ENCODE measurements at regions not wholly inside any gene's neighbourhood (a gene's known extent, or its start where the extent isn't known, plus 50 kb on each side); places are given as distances from the start of the nearest gene placed in this dataset.

DNA sequence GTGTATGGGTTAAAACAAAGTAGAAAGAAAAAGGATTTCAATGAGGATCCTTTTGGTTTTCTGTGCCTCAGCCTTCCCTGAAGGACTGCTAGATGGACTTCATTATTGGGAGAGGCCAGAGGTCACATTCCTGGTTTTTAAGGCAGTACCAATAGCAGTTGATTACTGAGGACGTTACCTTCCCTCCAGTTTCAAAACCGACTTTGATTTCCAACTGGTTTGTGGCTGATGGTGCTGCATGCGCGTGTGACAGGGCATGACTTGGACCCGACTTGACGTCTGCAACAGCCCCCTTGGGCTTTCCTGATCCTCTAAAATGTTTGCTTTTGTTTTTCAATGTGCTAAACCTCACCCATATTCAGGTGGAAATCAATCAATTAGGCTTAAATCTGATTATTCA, 314.3 kb upstream of the ARGLU1 start:
- TF ChIP-seq, protein P1, sequence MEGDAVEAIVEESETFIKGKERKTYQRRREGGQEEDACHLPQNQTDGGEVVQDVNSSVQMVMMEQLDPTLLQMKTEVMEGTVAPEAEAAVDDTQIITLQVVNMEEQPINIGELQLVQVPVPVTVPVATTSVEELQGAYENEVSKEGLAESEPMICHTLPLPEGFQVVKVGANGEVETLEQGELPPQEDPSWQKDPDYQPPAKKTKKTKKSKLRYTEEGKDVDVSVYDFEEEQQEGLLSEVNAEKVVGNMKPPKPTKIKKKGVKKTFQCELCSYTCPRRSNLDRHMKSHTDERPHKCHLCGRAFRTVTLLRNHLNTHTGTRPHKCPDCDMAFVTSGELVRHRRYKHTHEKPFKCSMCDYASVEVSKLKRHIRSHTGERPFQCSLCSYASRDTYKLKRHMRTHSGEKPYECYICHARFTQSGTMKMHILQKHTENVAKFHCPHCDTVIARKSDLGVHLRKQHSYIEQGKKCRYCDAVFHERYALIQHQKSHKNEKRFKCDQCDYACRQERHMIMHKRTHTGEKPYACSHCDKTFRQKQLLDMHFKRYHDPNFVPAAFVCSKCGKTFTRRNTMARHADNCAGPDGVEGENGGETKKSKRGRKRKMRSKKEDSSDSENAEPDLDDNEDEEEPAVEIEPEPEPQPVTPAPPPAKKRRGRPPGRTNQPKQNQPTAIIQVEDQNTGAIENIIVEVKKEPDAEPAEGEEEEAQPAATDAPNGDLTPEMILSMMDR (conservative IDR thresholded peaks at IDR 0.05; ENCODE audit: low read depth, low read length): no peak
- H3K9ac ChIP-seq: no peak overlapping the region
- no peak overlapping the region for H3K4me3 ChIP-seq (IDR thresholded peaks at IDR 0.05; ENCODE audit: insufficient read depth, low read depth, low read length)
- no peaks in the 10 kb centered on the region for H3K27me3 ChIP-seq (ENCODE audit: insufficient read depth, low read depth)
- no peaks in the 10 kb centered on the region for H4K20me1 ChIP-seq (ENCODE audit: insufficient read depth)
- no peaks in the 10 kb centered on the region for H3K36me3 ChIP-seq (ENCODE audit: insufficient read depth)
- no peak overlapping the region for H3K27ac ChIP-seq
- H3K4me2 ChIP-seq: no peak overlapping the region
- H2AFZ ChIP-seq (ENCODE audit: low read depth): no peak overlapping the region
- H3K79me2 ChIP-seq (ENCODE audit: insufficient read depth, low read depth): no peaks in the 10 kb centered on the region
- H3K4me1 ChIP-seq (ENCODE audit: low read depth, poor library complexity, severe bottlenecking): no peaks in the 10 kb centered on the region

DNA sequence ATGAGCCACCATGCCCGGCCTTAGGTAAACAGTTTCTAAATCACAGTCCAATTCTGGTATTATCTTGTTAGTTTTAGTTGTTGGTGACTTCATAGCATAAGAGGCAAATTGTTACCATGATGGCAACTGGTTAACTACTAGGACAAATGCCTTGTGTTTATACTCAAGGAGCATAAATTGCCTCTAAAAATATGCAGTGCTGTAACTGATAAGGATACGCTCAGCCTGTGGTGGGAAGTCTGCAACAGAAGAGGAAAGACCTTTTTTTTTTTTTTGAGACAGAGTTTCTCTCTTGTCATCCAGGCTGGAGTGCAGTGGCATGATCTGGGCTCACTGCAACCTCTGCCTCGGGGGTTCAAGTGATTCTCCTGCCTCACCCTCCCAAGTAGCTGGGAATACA, 311.9 kb upstream of the ARGLU1 start:
- no peak overlapping the region for H3K27ac ChIP-seq
- no peaks in the 10 kb centered on the region for H3K36me3 ChIP-seq (ENCODE audit: insufficient read depth)
- TF ChIP-seq, protein P1 (conservative IDR thresholded peaks at IDR 0.05; ENCODE audit: low read depth, low read length): no peak
- no peak overlapping the region for H3K4me2 ChIP-seq
- H3K9ac ChIP-seq: no peak overlapping the region
- no peak overlapping the region for H3K4me3 ChIP-seq (IDR thresholded peaks at IDR 0.05; ENCODE audit: insufficient read depth, low read depth, low read length)
- no peaks in the 10 kb centered on the region for H3K4me1 ChIP-seq (ENCODE audit: low read depth, poor library complexity, severe bottlenecking)
- no peaks in the 10 kb centered on the region for H3K27me3 ChIP-seq (ENCODE audit: insufficient read depth, low read depth)
- H2AFZ ChIP-seq (ENCODE audit: low read depth): no peak overlapping the region
- H3K79me2 ChIP-seq (ENCODE audit: insufficient read depth, low read depth): no peaks in the 10 kb centered on the region
- no peaks in the 10 kb centered on the region for H4K20me1 ChIP-seq (ENCODE audit: insufficient read depth)

DNA sequence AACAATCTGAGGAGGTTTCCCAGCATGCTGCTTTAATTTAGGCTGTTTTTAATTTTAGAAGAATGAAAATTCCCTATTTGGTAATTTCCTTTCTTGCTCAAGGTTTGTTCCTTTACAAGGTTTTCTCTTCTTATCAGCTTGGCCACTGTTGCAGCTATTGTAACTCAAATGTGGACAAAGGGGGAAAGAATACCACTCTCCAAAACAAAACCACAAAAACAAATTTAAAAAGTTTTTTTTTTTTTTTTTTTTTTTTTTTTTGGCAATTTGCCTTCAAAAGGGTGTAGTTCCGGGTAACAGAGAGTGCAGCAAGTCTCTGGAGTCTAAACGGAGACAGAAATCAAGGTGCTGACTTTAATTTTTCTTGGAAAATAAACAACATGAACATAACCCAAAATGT, 306.4 kb upstream of the ARGLU1 start:
- Histone ChIP-seq H3K79me2 (ENCODE audit: insufficient read depth, low read depth) (no peaks in the 10 kb centered on the region), H3K27ac (no peak overlapping the region), H2AFZ (ENCODE audit: low read depth) (no peak overlapping the region)

DNA sequence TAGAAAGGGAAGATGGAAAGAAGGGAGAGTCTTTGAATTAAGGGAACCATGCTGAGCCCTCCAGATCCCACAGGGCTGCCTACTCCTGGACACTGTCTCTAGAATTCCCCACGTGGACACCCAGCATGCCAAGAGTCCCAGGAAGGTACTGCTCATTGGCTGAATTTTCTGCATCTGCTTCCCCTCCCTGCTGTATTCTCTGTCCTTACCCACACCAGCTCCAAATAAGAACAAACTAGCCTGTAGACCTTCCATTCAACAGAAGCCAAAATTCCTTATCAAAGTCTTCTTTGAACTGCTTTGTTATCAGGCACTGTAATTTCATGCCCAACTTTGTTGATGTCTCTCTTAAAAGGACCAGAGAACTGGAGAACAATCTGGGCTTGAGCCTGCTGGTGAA, 305.9 kb upstream of the ARGLU1 start:
- no peaks in the 10 kb centered on the region for H3K27me3 ChIP-seq (ENCODE audit: insufficient read depth, low read depth)
- no peaks in the 10 kb centered on the region for H3K79me2 ChIP-seq (ENCODE audit: insufficient read depth, low read depth)
- H2AFZ ChIP-seq (ENCODE audit: low read depth): no peak overlapping the region
- no peak overlapping the region for H3K4me2 ChIP-seq
- H3K36me3 ChIP-seq (ENCODE audit: insufficient read depth): no peaks in the 10 kb centered on the region
- H3K27ac ChIP-seq: no peak overlapping the region
- no peak overlapping the region for H3K9ac ChIP-seq
- H3K4me1 ChIP-seq (ENCODE audit: low read depth, poor library complexity, severe bottlenecking): no peaks in the 10 kb centered on the region
- TF ChIP-seq, protein P1 (conservative IDR thresholded peaks at IDR 0.05; ENCODE audit: low read depth, low read length): no peak
- H3K4me3 ChIP-seq (IDR thresholded peaks at IDR 0.05; ENCODE audit: insufficient read depth, low read depth, low read length): no peak overlapping the region
- H4K20me1 ChIP-seq (ENCODE audit: insufficient read depth): no peaks in the 10 kb centered on the region

More for the DNA sequence above, 306.4 kb upstream of the ARGLU1 start:
- H3K27me3 ChIP-seq (ENCODE audit: insufficient read depth, low read depth): no peaks in the 10 kb centered on the region
- TF ChIP-seq, protein P1 (conservative IDR thresholded peaks at IDR 0.05; ENCODE audit: low read depth, low read length): no peak
- no peaks in the 10 kb centered on the region for H3K4me1 ChIP-seq (ENCODE audit: low read depth, poor library complexity, severe bottlenecking)
- H3K36me3 ChIP-seq (ENCODE audit: insufficient read depth): no peaks in the 10 kb centered on the region
- no peak overlapping the region for H3K9ac ChIP-seq
- no peaks in the 10 kb centered on the region for H4K20me1 ChIP-seq (ENCODE audit: insufficient read depth)
- H3K4me3 ChIP-seq (IDR thresholded peaks at IDR 0.05; ENCODE audit: insufficient read depth, low read depth, low read length): no peak overlapping the region
- no peak overlapping the region for H3K4me2 ChIP-seq

Measured in KMS-11 (cell line).